HEK293 (cell line): ENCODE measurements at regions not wholly inside any gene's neighbourhood (a gene's known extent, or its start where the extent isn't known, plus 50 kb on each side); places are given as distances from the start of the nearest gene placed in this dataset.

Experiments
- CTCF ChIP-seq: fragments of 450-650 bp; formaldehyde crosslinking; IDR thresholded peaks from 2 replicates; pipeline ENCODE4 v1.5.1; 2016; ENCODE audit warnings: missing biosample characterization, missing genetic modification characterization
- YY1 ChIP-seq: fragments of 450-650 bp; formaldehyde crosslinking; IDR thresholded peaks from 2 replicates; pipeline ENCODE4 v1.5.1; 2018; ENCODE audit warnings: missing biosample characterization, missing genetic modification characterization
- ZBTB21 ChIP-seq: fragments of 450-650 bp; formaldehyde crosslinking; IDR thresholded peaks from 2 replicates; pipeline ENCODE4 v1.5.1; 2017; ENCODE audit warnings: missing biosample characterization, missing genetic modification characterization
- ZBTB6 ChIP-seq: fragments of 450-650 bp; formaldehyde crosslinking; IDR thresholded peaks from 2 replicates; pipeline ENCODE4 v1.5.1; 2017; ENCODE audit warnings: missing biosample characterization, missing genetic modification characterization
- ZFP3 ChIP-seq: fragments of 450-650 bp; formaldehyde crosslinking; IDR thresholded peaks from 2 replicates; pipeline ENCODE4 v1.5.1; 2016; ENCODE audit warnings: low read depth, missing biosample characterization, missing genetic modification characterization
- ZNF239 ChIP-seq: fragments of 450-650 bp; formaldehyde crosslinking; IDR thresholded peaks from 2 replicates; pipeline ENCODE4 v1.5.1; 2016; ENCODE audit warnings: missing biosample characterization, missing genetic modification characterization
- ZNF302 ChIP-seq: fragments of 450-650 bp; formaldehyde crosslinking; IDR thresholded peaks from 2 replicates; pipeline ENCODE4 v1.5.1; 2016; ENCODE audit warnings: missing biosample characterization, missing genetic modification characterization, low read depth
- ZNF391 ChIP-seq: fragments of 450-650 bp; formaldehyde crosslinking; IDR thresholded peaks from 2 replicates; pipeline ENCODE4 v1.5.1; 2016; ENCODE audit warnings: low read depth, missing biosample characterization, missing genetic modification characterization, borderline replicate concordance
- ZNF48 ChIP-seq: fragments of 450-650 bp; formaldehyde crosslinking; IDR thresholded peaks from 2 replicates; pipeline ENCODE4 v1.5.1; 2016; ENCODE audit warnings: missing biosample characterization, missing genetic modification characterization
- ZNF639 ChIP-seq: fragments of 450-650 bp; formaldehyde crosslinking; IDR thresholded peaks from 2 replicates; pipeline ENCODE4 v1.5.1; 2016; ENCODE audit warnings: missing biosample characterization, missing genetic modification characterization
- ZNF677 ChIP-seq: fragments of 450-650 bp; IDR thresholded peaks from 2 replicates; pipeline ENCODE4 v1.5.0; 2018; ENCODE audit warnings: missing biosample characterization, mild to moderate bottlenecking, missing genetic modification characterization, moderate library complexity
- ZNF837 ChIP-seq: fragments of 450-650 bp; formaldehyde crosslinking; IDR thresholded peaks from 2 replicates; pipeline ENCODE4 v1.5.1; 2016; ENCODE audit warnings: missing biosample characterization, missing genetic modification characterization

GRCh38 chr6:106912091-106912490 is 62.4 kb downstream of the CD24 start:
- TF ChIP-seq YY1 (no peak), ZBTB21 (tag by site-specific recombination) (no peak), ZNF302 (tag by site-specific recombination) (no peak), CTCF (no peak), ZBTB6 (tag by site-specific recombination) (no peak), ZFP3 (tag by site-specific recombination) (no peak), ZNF391 (tag by site-specific recombination) (no peak), ZNF239 (tag by site-specific recombination) (no peak), ZNF677 (no peak), ZNF837 (tag by site-specific recombination) (no peak), ZNF48 (tag by site-specific recombination) (no peak), ZNF639 (tag by site-specific recombination) (no peak)
